Natural killer cell (primary cell): ENCODE measurements at regions not wholly inside any gene's neighbourhood (a gene's known extent, or its start where the extent isn't known, plus 50 kb on each side); places are given as distances from the start of the nearest gene placed in this dataset.

Source experiments
- ATAC-seq, 3 donors: fragments of 150-1000 bp in 2 of 3; fragments of 200-7000 bp in 1 of 3; cut with Tn5 transposase; 1 replicate in 1 of 3; 2 replicates in 2 of 3; pipeline ENCODE4 v1.10.0; 2021; ENCODE audit warnings: mild to moderate bottlenecking in 2 of 3, moderate library complexity in 2 of 3
- DNase-seq, 2 donors: peaks; one replicate each; pipeline versions ENCODE4 v3.0.0 to v3.0.0-alpha.2; 2013 to 2021; ENCODE audit warnings: mixed read lengths in 1 of 2
- H3K27ac ChIP-seq: one replicate; pipeline ENCODE4 v1.5.1; 2013; ENCODE audit warnings: mild to moderate bottlenecking, low read length
- H3K27me3 ChIP-seq: one replicate; pipeline ENCODE4 v1.6.1; 2013; ENCODE audit warnings: low read length; ENCODE audit not compliant: control insufficient read depth, insufficient read depth
- H3K36me3 ChIP-seq: one replicate; pipeline ENCODE4 v1.6.1; 2013; ENCODE audit warnings: low read length; ENCODE audit not compliant: control insufficient read depth, insufficient read depth
- H3K4me1 ChIP-seq: one replicate; pipeline ENCODE4 v1.6.1; 2013; ENCODE audit warnings: low read length; ENCODE audit not compliant: control insufficient read depth, insufficient read depth
- H3K4me3 ChIP-seq: one replicate; pipeline ENCODE4 v1.5.1; 2013; ENCODE audit warnings: low read length
- H3K9me3 ChIP-seq: one replicate; pipeline ENCODE4 v1.6.1; 2013; ENCODE audit warnings: low read length; ENCODE audit not compliant: control insufficient read depth, insufficient read depth
- H3K27ac Mint-ChIP-seq, 2 donors: one replicate each; pipeline ENCODE4 v1.8.0; 2022; ENCODE audit warnings: mild to moderate bottlenecking in 2 of 2, mixed read lengths in 2 of 2, moderate library complexity in 1 of 2
- H3K27me3 Mint-ChIP-seq, 2 donors: one replicate each; pipeline ENCODE4 v1.8.0; 2022; ENCODE audit warnings: low read depth in 2 of 2, mixed read lengths in 2 of 2
- H3K36me3 Mint-ChIP-seq: one replicate; pipeline ENCODE4 v1.8.0; 2022; ENCODE audit warnings: mixed read lengths
- H3K4me1 Mint-ChIP-seq, 2 donors: one replicate each; pipeline ENCODE4 v1.8.0; 2022; ENCODE audit warnings: mixed read lengths in 2 of 2
- H3K4me3 Mint-ChIP-seq: one replicate; pipeline ENCODE4 v1.8.0; 2022; ENCODE audit warnings: mild to moderate bottlenecking, moderate library complexity, mixed read lengths
- H3K9me3 Mint-ChIP-seq, 2 donors: one replicate each; pipeline ENCODE4 v1.8.0; 2022; ENCODE audit warnings: mixed read lengths in 2 of 2
- CTCF ChIP-seq: fragments of 200-600 bp; IDR thresholded peaks from one replicate; pipeline ENCODE4 v1.8.0; 2022; ENCODE audit warnings: antibody characterized with exemption
- WGBS: methylation state at CpG from one replicate; pipeline ENCODE4 v1.1.7; 2013; ENCODE audit warnings: missing lambda C conversion rate; ENCODE audit not compliant: insufficient coverage; 5-methylcytosine and 5-hydroxymethylcytosine counted together
- intact Hi-C: fragments of 100-400 bp; cut with micrococcal nuclease; formaldehyde crosslinking; loops from one replicate; pipeline ENCODE4 v1.14.2; 2022

GRCh38 chr2:224126440-224126839 is 87.4 kb upstream of the SERPINE2 start:
- H3K27ac Mint-ChIP-seq: no peak overlapping the region
- 93% methylated on average over 6 of the region's 6 CpGs for WGBS
- no peak for ATAC-seq
- H3K27me3 Mint-ChIP-seq: peaks cover 8 to 52% of the 10 kb centered on the region in 2 donors
- no peaks in the 10 kb centered on the region for H3K9me3 Mint-ChIP-seq
- peaks cover 0 to 4% of the 10 kb centered on the region in 2 donors for H3K4me1 Mint-ChIP-seq
- no peak for TF ChIP-seq CTCF
- Histone ChIP-seq H3K4me3 (no peak overlapping the region), H3K4me1 (no peaks in the 10 kb centered on the region), H3K36me3 (no peaks in the 10 kb centered on the region), H3K27ac (no peak overlapping the region), H3K27me3 (no peaks in the 10 kb centered on the region), H3K9me3 (no peaks in the 10 kb centered on the region)
- H3K4me3 Mint-ChIP-seq: no peak overlapping the region
- intact Hi-C loops: no loop called here
- no peaks in the 10 kb centered on the region for H3K36me3 Mint-ChIP-seq
- no peak for DNase-seq

GRCh38 chr2:224126003-224126402 is 86.9 kb upstream of the SERPINE2 start:
- no peak for DNase-seq
- H3K27me3 ChIP-seq: no peaks in the 10 kb centered on the region
- no peaks in the 10 kb centered on the region for H3K4me1 ChIP-seq
- WGBS: 57% methylated on average over 5 of the region's 5 CpGs
- H3K4me1 Mint-ChIP-seq: peaks cover 0 to 4% of the 10 kb centered on the region in 2 donors
- no peaks in the 10 kb centered on the region for H3K9me3 Mint-ChIP-seq
- no peak overlapping the region for H3K27ac ChIP-seq
- H3K4me3 Mint-ChIP-seq: no peak overlapping the region
- no peaks in the 10 kb centered on the region for H3K9me3 ChIP-seq
- intact Hi-C loops: no loop called here
- no peak for ATAC-seq
- no peak for TF ChIP-seq CTCF
- no peaks in the 10 kb centered on the region for H3K36me3 ChIP-seq
- H3K4me3 ChIP-seq: no peak overlapping the region
- peaks cover 8 to 50% of the 10 kb centered on the region in 2 donors for H3K27me3 Mint-ChIP-seq
- H3K27ac Mint-ChIP-seq: no peak overlapping the region
- no peaks in the 10 kb centered on the region for H3K36me3 Mint-ChIP-seq

GRCh38 chr2:224122542-224122941 is 83.5 kb upstream of the SERPINE2 start:
- Mint-ChIP-seq H3K27me3 (peaks cover 6 to 57% of the 10 kb centered on the region in 2 donors), H3K4me3 (no peak overlapping the region), H3K4me1 (no peaks in the 10 kb centered on the region), H3K9me3 (no peaks in the 10 kb centered on the region), H3K36me3 (no peaks in the 10 kb centered on the region), H3K27ac (no peak overlapping the region)
- H3K27ac ChIP-seq: no peak overlapping the region
- no peak for DNase-seq
- intact Hi-C loops: no loop called here
- no peak for TF ChIP-seq CTCF
- no peak overlapping the region for H3K4me3 ChIP-seq
- H3K9me3 ChIP-seq: no peaks in the 10 kb centered on the region
- H3K36me3 ChIP-seq: no peaks in the 10 kb centered on the region
- no peaks in the 10 kb centered on the region for H3K4me1 ChIP-seq
- no peak for ATAC-seq
- no peaks in the 10 kb centered on the region for H3K27me3 ChIP-seq

- H3K4me1 Mint-ChIP-seq: no peaks in the 10 kb centered on the region
- ATAC-seq: no peak
- H3K27me3 ChIP-seq: peaks cover 3% of the 10 kb centered on the region
- no peak for DNase-seq
- peaks cover 8 to 64% of the 10 kb centered on the region in 2 donors for H3K27me3 Mint-ChIP-seq
- no peak overlapping the region for H3K27ac ChIP-seq
- H3K36me3 ChIP-seq: no peaks in the 10 kb centered on the region
- H3K9me3 ChIP-seq: no peaks in the 10 kb centered on the region
- no peak overlapping the region for H3K27ac Mint-ChIP-seq
- H3K36me3 Mint-ChIP-seq: no peaks in the 10 kb centered on the region
- intact Hi-C loops: no loop called here
- no peak overlapping the region for H3K4me3 ChIP-seq
- H3K9me3 Mint-ChIP-seq: no peaks in the 10 kb centered on the region
- whole genome bisulfite sequencing: 92% methylated on average over 3 of the region's 4 CpGs
- H3K4me1 ChIP-seq: no peaks in the 10 kb centered on the region
- TF ChIP-seq CTCF: no peak
- no peak overlapping the region for H3K4me3 Mint-ChIP-seq
Observed at GRCh38 chr2:224121406-224122067, 82.5 kb upstream of the SERPINE2 start.
